ENCODE measurements at regions not wholly inside any gene's neighbourhood (a gene's known extent, or its start where the extent isn't known, plus 50 kb on each side); places are given as distances from the start of the nearest gene placed in this dataset.

DNA sequence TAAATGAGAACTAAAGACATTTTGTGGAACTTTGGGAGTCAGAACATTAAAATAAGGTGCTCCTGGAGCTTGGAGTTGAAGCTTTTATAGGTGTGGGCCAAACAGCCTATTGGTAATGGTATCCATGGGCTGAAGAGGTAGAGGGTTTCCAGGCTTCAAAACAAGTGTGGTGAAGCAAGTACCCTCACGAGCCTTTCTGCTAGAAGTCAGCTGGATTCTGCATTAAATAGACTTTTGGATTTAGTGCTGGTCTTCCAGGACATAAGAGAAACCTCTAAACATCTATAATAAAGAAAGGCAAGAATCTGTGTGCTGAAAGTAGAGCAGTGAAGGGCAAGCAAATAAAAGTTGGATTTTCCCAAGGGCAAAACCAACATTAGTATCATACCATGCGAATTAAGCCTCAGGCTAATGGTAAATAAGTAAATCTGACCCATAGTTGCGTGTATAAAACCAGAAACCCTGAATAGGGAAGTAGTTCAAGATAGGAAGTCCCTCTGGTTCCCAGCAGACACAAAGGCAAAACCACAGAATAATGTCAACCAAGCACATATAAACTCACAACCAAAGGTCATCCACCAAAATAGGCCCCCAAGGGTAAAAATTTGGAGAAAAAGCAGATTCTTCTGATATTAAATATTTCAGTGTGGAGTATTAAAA is 306.3 kb downstream of the TLE4 start:
- H2BK20ac ChIP-seq (ENCODE audit: low read length): no peak overlapping the region
- H2BK120ac ChIP-seq (replicated peaks; ENCODE audit: low read depth, low read length): no peak overlapping the region
- H3K9ac ChIP-seq (replicated peaks in 1 of 4; ENCODE audit: extremely low read depth in 1 of 4, low read depth in 3 of 4, low read length in 3 of 4): no peak overlapping the region
- H3K9me3 ChIP-seq (ENCODE audit: insufficient read depth in 2 of 2, low read depth in 1 of 2, low read length in 1 of 2): no peaks in the 10 kb centered on the region
- H3K36me3 ChIP-seq (ENCODE audit: control insufficient read depth in 2 of 4, insufficient read depth in 4 of 4, low read length in 3 of 4): no peaks in the 10 kb centered on the region
- no peak overlapping the region for H4K5ac ChIP-seq (ENCODE audit: insufficient read length, low read depth, low read length)
- H2BK15ac ChIP-seq (ENCODE audit: low read length): no peak overlapping the region
- H4K20me1 ChIP-seq (replicated peaks in 1 of 2; ENCODE audit: control insufficient read depth in 1 of 2, insufficient read depth in 2 of 2, low read length in 2 of 2): no peaks in the 10 kb centered on the region
- no peaks in the 10 kb centered on the region for H3K27me3 ChIP-seq (replicated peaks in 1 of 4; ENCODE audit: control insufficient read depth in 3 of 4, extremely low read depth in 1 of 4, insufficient read depth in 3 of 4, low read length in 3 of 4)
- H3K4ac ChIP-seq (replicated peaks; ENCODE audit: insufficient read length, low read depth, low read length): no peak overlapping the region
- no peaks in the 10 kb centered on the region for H3K79me2 ChIP-seq (ENCODE audit: control insufficient read depth in 1 of 2, insufficient read depth in 2 of 2, low read length in 2 of 2)
- H4K8ac ChIP-seq (ENCODE audit: extremely low read depth, insufficient read depth, low read length): no peak overlapping the region
- POLR2A ChIA-PET (ENCODE audit: partially characterized antibody): no interaction called here
- no peaks in the 10 kb centered on the region for H3K79me1 ChIP-seq (ENCODE audit: low read depth, low read length)
- H3K4me3 ChIP-seq (ENCODE audit: extremely low read depth in 1 of 4, insufficient read depth in 2 of 4, low read depth in 3 of 4, low read length in 4 of 4): no peak overlapping the region
- H3K4me2 ChIP-seq (ENCODE audit: insufficient read depth in 1 of 2, low read depth in 2 of 2, low read length in 2 of 2): no peak overlapping the region
- no peak for TF ChIP-seq RAD21 (IDR thresholded peaks at IDR 0.05 in 1 of 2, conservative IDR thresholded peaks at IDR 0.05 in 1 of 2; ENCODE audit: low read depth in 2 of 2, low read length in 2 of 2)
- TF ChIP-seq GTF2F1 (IDR thresholded peaks at IDR 0.05; ENCODE audit: borderline replicate concordance, low read depth, low read length): no peak
- no peak for TF ChIP-seq SRF (IDR thresholded peaks at IDR 0.05; ENCODE audit: low read depth, low read length)
- no peak for TF ChIP-seq KDM1A (IDR thresholded peaks at IDR 0.05; ENCODE audit: borderline replicate concordance, low read length)
- no peak for TF ChIP-seq RXRA (IDR thresholded peaks at IDR 0.05; ENCODE audit: insufficient read depth, low read depth, low read length)
- TF ChIP-seq CREB1 (IDR thresholded peaks at IDR 0.05): no peak
- TF ChIP-seq BCL11A (IDR thresholded peaks at IDR 0.05; ENCODE audit: low read depth in 2 of 2, low read length in 2 of 2): no peak
- no peak for TF ChIP-seq SIN3A (conservative IDR thresholded peaks at IDR 0.05 in 1 of 2, IDR thresholded peaks at IDR 0.05 in 1 of 2; ENCODE audit: low read depth in 1 of 2, low read length in 2 of 2)
- H2BK5ac ChIP-seq (ENCODE audit: low read depth, low read length): no peak overlapping the region
- CTCF ChIA-PET (ENCODE audit: partially characterized antibody): interaction anchor here (0.7 kb wide), 1 partner anchor 11 kb away, joined by 4 read pairs; no protein-coding TSS in a partner anchor
- no peaks in the 10 kb centered on the region for H3K4me1 ChIP-seq (replicated peaks in 1 of 4; ENCODE audit: control insufficient read depth in 3 of 4, insufficient read depth in 4 of 4, low read length in 3 of 4)
- no peak for FAIRE-seq
- no peak for DNase-seq (ENCODE audit: low read depth in 1 of 2, low spot score in 2 of 2)
- no peak overlapping the region for H2BK12ac ChIP-seq (ENCODE audit: low read depth, low read length)
- no peak overlapping the region for H3K27ac ChIP-seq (ENCODE audit: low read depth, low read length)
- no peak overlapping the region for H3K56ac ChIP-seq (replicated peaks; ENCODE audit: insufficient read length, low read depth, low read length)
- H2AFZ ChIP-seq (ENCODE audit: low read length): no peak overlapping the region
- no peak overlapping the region for H2AK5ac ChIP-seq (ENCODE audit: low read depth, low read length)
- WGBS, 2 experiments (ENCODE audit: extremely low coverage in 1 of 2, insufficient coverage in 1 of 2, insufficient read length in 1 of 2, insufficient replicate concordance in 2 of 2, low coverage in 1 of 2, low lambda C conversion rate in 2 of 2, missing lambda C conversion rate in 1 of 2): 84% methylated on average over 3 of the region's 3 CpGs; no CpG with 5 or more reads in 1 of the 2 experiments
- H3K14ac ChIP-seq (ENCODE audit: insufficient read length): no peak overlapping the region
- no peak overlapping the region for H3K18ac ChIP-seq (ENCODE audit: extremely low read depth, low read length)
- H3K23ac ChIP-seq (ENCODE audit: insufficient read length): no peak overlapping the region
- no peak overlapping the region for H4K91ac ChIP-seq (replicated peaks; ENCODE audit: insufficient read length, low read length)
- H3K23me2 ChIP-seq (ENCODE audit: low read depth, low read length): no peaks in the 10 kb centered on the region
